GM23338 (cell line): ENCODE measurements at regions not wholly inside any gene's neighbourhood (a gene's known extent, or its start where the extent isn't known, plus 50 kb on each side); places are given as distances from the start of the nearest gene placed in this dataset.

ENCODE experiments used
- CREB1 ChIP-seq: fragments of 250-450 bp; sonication (Bioruptor Pico); IDR thresholded peaks from 2 replicates; pipeline ENCODE4 v1.5.0; 2020; ENCODE audit warnings: low read depth, mild to moderate bottlenecking, moderate library complexity
- EZH2 ChIP-seq: fragments of 200-600 bp; sonication (generic); IDR thresholded peaks from one replicate; pipeline ENCODE4 v1.8.0; 2017; ENCODE audit warnings: antibody characterized with exemption, mild to moderate bottlenecking, low read depth; ENCODE audit not compliant: unreplicated experiment
- EZH2phosphoT487 ChIP-seq: fragments of 200-600 bp; sonication (generic); IDR thresholded peaks from one replicate; pipeline ENCODE4 v1.8.1; 2018; ENCODE audit warnings: antibody characterized with exemption; ENCODE audit not compliant: unreplicated experiment
- POLR2AphosphoS5 ChIP-seq: IDR thresholded peaks from 2 replicates; pipeline ENCODE4 v1.6.1; 2016; ENCODE audit warnings: antibody characterized with exemption, low read depth
- STAT1 ChIP-seq: IDR thresholded peaks from one replicate; pipeline ENCODE4 v1.6.1; 2016; ENCODE audit warnings: antibody characterized with exemption; ENCODE audit not compliant: unreplicated experiment
- ZNF114 ChIP-seq: fragments of 250-450 bp; sonication (Bioruptor Pico); IDR thresholded peaks from 2 replicates; pipeline ENCODE4 v1.5.0; 2020; ENCODE audit warnings: mild to moderate bottlenecking, moderate library complexity
- TF ChIP-seq, protein P1 (sequence below), 2 experiments: fragments of 200-600 bp in 1 of 2; sonication (generic) in 1 of 2; conservative IDR thresholded peaks; 2 replicates each; pipeline versions ENCODE4 v1.5.1 to v1.6.1; 2016 to 2017; ENCODE audit warnings: antibody characterized with exemption in 2 of 2, low read depth in 2 of 2, mild to moderate bottlenecking in 2 of 2, moderate library complexity in 1 of 2
- TF ChIP-seq, protein P2 (sequence below): IDR thresholded peaks from one replicate; pipeline ENCODE4 v1.6.1; 2018; ENCODE audit warnings: antibody characterized with exemption; ENCODE audit not compliant: unreplicated experiment
- TF ChIP-seq, protein P3 (sequence below): IDR thresholded peaks from 2 replicates; pipeline ENCODE4 v1.6.1; 2016; ENCODE audit warnings: antibody characterized with exemption
- TF ChIP-seq, protein P4 (sequence below): fragments of 250-450 bp; sonication (Bioruptor Pico); IDR thresholded peaks from 2 replicates; pipeline ENCODE4 v1.5.0; 2020; ENCODE audit warnings: mild to moderate bottlenecking, moderate library complexity

DNA sequence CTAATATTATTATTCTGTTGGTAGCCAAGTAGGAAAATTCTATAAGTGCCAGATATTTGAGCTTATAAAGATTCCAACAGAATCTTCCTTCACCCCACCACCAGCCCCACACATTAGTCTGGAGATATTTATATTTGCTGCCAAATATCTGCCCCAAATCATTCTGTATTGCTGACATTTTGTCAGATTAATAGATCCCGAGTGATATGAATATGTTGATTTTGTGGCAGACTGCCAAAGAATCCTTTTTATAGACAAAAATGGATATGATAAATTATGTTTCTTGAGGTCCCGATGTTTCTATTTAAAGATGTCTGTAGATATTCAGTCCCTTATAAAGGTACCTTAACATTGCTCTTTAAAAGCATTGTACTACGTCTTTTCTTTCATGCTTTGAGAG lies 162.2 kb upstream of the KCNJ16 start:
- TF ChIP-seq, protein P1, sequence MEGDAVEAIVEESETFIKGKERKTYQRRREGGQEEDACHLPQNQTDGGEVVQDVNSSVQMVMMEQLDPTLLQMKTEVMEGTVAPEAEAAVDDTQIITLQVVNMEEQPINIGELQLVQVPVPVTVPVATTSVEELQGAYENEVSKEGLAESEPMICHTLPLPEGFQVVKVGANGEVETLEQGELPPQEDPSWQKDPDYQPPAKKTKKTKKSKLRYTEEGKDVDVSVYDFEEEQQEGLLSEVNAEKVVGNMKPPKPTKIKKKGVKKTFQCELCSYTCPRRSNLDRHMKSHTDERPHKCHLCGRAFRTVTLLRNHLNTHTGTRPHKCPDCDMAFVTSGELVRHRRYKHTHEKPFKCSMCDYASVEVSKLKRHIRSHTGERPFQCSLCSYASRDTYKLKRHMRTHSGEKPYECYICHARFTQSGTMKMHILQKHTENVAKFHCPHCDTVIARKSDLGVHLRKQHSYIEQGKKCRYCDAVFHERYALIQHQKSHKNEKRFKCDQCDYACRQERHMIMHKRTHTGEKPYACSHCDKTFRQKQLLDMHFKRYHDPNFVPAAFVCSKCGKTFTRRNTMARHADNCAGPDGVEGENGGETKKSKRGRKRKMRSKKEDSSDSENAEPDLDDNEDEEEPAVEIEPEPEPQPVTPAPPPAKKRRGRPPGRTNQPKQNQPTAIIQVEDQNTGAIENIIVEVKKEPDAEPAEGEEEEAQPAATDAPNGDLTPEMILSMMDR (conservative IDR thresholded peaks at IDR 0.05; ENCODE audit: low read depth in 2 of 2), result no peak
- TF ChIP-seq EZH2phosphoT487, result no peak
- no peak for TF ChIP-seq ZNF114
- TF ChIP-seq, protein P2, sequence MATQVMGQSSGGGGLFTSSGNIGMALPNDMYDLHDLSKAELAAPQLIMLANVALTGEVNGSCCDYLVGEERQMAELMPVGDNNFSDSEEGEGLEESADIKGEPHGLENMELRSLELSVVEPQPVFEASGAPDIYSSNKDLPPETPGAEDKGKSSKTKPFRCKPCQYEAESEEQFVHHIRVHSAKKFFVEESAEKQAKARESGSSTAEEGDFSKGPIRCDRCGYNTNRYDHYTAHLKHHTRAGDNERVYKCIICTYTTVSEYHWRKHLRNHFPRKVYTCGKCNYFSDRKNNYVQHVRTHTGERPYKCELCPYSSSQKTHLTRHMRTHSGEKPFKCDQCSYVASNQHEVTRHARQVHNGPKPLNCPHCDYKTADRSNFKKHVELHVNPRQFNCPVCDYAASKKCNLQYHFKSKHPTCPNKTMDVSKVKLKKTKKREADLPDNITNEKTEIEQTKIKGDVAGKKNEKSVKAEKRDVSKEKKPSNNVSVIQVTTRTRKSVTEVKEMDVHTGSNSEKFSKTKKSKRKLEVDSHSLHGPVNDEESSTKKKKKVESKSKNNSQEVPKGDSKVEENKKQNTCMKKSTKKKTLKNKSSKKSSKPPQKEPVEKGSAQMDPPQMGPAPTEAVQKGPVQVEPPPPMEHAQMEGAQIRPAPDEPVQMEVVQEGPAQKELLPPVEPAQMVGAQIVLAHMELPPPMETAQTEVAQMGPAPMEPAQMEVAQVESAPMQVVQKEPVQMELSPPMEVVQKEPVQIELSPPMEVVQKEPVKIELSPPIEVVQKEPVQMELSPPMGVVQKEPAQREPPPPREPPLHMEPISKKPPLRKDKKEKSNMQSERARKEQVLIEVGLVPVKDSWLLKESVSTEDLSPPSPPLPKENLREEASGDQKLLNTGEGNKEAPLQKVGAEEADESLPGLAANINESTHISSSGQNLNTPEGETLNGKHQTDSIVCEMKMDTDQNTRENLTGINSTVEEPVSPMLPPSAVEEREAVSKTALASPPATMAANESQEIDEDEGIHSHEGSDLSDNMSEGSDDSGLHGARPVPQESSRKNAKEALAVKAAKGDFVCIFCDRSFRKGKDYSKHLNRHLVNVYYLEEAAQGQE, result no peak
- TF ChIP-seq POLR2AphosphoS5, result no peak
- TF ChIP-seq STAT1, result no peak
- no peak for TF ChIP-seq EZH2
- no peak for TF ChIP-seq CREB1 (CRISPR knock-in tag)
- TF ChIP-seq, protein P3, sequence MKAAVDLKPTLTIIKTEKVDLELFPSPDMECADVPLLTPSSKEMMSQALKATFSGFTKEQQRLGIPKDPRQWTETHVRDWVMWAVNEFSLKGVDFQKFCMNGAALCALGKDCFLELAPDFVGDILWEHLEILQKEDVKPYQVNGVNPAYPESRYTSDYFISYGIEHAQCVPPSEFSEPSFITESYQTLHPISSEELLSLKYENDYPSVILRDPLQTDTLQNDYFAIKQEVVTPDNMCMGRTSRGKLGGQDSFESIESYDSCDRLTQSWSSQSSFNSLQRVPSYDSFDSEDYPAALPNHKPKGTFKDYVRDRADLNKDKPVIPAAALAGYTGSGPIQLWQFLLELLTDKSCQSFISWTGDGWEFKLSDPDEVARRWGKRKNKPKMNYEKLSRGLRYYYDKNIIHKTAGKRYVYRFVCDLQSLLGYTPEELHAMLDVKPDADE, result no peak
- TF ChIP-seq, protein P4, sequence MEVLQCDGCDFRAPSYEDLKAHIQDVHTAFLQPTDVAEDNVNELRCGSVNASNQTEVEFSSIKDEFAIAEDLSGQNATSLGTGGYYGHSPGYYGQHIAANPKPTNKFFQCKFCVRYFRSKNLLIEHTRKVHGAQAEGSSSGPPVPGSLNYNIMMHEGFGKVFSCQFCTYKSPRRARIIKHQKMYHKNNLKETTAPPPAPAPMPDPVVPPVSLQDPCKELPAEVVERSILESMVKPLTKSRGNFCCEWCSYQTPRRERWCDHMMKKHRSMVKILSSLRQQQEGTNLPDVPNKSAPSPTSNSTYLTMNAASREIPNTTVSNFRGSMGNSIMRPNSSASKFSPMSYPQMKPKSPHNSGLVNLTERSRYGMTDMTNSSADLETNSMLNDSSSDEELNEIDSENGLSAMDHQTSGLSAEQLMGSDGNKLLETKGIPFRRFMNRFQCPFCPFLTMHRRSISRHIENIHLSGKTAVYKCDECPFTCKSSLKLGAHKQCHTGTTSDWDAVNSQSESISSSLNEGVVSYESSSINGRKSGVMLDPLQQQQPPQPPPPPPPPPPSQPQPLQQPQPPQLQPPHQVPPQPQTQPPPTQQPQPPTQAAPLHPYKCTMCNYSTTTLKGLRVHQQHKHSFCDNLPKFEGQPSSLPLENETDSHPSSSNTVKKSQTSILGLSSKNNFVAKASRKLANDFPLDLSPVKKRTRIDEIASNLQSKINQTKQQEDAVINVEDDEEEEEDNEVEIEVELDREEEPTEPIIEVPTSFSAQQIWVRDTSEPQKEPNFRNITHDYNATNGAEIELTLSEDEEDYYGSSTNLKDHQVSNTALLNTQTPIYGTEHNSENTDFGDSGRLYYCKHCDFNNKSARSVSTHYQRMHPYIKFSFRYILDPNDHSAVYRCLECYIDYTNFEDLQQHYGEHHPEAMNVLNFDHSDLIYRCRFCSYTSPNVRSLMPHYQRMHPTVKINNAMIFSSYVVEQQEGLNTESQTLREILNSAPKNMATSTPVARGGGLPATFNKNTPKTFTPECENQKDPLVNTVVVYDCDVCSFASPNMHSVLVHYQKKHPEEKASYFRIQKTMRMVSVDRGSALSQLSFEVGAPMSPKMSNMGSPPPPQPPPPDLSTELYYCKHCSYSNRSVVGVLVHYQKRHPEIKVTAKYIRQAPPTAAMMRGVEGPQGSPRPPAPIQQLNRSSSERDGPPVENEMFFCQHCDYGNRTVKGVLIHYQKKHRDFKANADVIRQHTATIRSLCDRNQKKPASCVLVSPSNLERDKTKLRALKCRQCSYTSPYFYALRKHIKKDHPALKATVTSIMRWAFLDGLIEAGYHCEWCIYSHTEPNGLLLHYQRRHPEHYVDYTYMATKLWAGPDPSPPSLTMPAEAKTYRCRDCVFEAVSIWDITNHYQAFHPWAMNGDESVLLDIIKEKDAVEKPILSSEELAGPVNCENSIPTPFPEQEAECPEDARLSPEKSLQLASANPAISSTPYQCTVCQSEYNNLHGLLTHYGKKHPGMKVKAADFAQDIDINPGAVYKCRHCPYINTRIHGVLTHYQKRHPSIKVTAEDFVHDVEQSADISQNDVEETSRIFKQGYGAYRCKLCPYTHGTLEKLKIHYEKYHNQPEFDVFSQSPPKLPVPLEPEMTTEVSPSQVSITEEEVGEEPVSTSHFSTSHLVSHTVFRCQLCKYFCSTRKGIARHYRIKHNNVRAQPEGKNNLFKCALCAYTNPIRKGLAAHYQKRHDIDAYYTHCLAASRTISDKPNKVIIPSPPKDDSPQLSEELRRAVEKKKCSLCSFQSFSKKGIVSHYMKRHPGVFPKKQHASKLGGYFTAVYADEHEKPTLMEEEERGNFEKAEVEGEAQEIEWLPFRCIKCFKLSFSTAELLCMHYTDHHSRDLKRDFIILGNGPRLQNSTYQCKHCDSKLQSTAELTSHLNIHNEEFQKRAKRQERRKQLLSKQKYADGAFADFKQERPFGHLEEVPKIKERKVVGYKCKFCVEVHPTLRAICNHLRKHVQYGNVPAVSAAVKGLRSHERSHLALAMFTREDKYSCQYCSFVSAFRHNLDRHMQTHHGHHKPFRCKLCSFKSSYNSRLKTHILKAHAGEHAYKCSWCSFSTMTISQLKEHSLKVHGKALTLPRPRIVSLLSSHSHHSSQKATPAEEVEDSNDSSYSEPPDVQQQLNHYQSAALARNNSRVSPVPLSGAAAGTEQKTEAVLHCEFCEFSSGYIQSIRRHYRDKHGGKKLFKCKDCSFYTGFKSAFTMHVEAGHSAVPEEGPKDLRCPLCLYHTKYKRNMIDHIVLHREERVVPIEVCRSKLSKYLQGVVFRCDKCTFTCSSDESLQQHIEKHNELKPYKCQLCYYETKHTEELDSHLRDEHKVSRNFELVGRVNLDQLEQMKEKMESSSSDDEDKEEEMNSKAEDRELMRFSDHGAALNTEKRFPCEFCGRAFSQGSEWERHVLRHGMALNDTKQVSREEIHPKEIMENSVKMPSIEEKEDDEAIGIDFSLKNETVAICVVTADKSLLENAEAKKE (CRISPR knock-in tag), result no peak
